ES-I3 (cell line): ENCODE measurements at regions not wholly inside any gene's neighbourhood (a gene's known extent, or its start where the extent isn't known, plus 50 kb on each side); places are given as distances from the start of the nearest gene placed in this dataset.
"Not testable (repeated sequence)": the region's sequence is repeated elsewhere in the genome, so short reads cannot be mapped to it uniquely, and the experiment has no call there.

Experiments used
- H3K36me3 ChIP-seq: 2 replicates; pipeline ENCODE4 v1.6.1; 2013; ENCODE audit warnings: mild to moderate bottlenecking, low read length, control low read depth, moderate library complexity; ENCODE audit not compliant: insufficient read depth
- H3K4me1 ChIP-seq: 2 replicates; pipeline ENCODE4 v1.6.1; 2013; ENCODE audit warnings: mild to moderate bottlenecking, control low read depth, low read length; ENCODE audit not compliant: insufficient read depth
- H3K9ac ChIP-seq: 2 replicates; pipeline ENCODE4 v1.6.1; 2013; ENCODE audit warnings: low read depth, mild to moderate bottlenecking, low read length, moderate library complexity
- H3K9me3 ChIP-seq: 2 replicates; pipeline ENCODE4 v1.6.1; 2013; ENCODE audit warnings: mild to moderate bottlenecking, low read length, moderate library complexity; ENCODE audit not compliant: control insufficient read depth, insufficient read depth

GRCh38 chr2:208627916-208628315 lies 221.3 kb downstream of the PTH2R start:
- no peaks in the 10 kb centered on the region for H3K9me3 ChIP-seq
- no peak overlapping the region for H3K9ac ChIP-seq
- no peaks in the 10 kb centered on the region for H3K36me3 ChIP-seq
- H3K4me1 ChIP-seq = no peaks in the 10 kb centered on the region

- Histone ChIP-seq H3K9me3 (no peaks in the 10 kb centered on the region), H3K9ac (no peak overlapping the region), H3K36me3 (no peaks in the 10 kb centered on the region), H3K4me1 (no peaks in the 10 kb centered on the region)
These were observed 231.5 kb downstream of the PTH2R start for GRCh38 chr2:208638059-208638458.

- Histone ChIP-seq H3K4me1 (no peaks in the 10 kb centered on the region), H3K36me3 (no peaks in the 10 kb centered on the region)
These were observed 235.7 kb downstream of the PTH2R start for GRCh38 chr2:208642125-208642779.

GRCh38 chr2:208643145-208643544 lies 236.6 kb downstream of the PTH2R start:
- no peak overlapping the region for H3K9ac ChIP-seq
- H3K4me1 ChIP-seq = no peaks in the 10 kb centered on the region
- no peaks in the 10 kb centered on the region for H3K9me3 ChIP-seq
- no peaks in the 10 kb centered on the region for H3K36me3 ChIP-seq

More at GRCh38 chr2:208642125-208642779, 235.7 kb downstream of the PTH2R start:
- Histone ChIP-seq H3K9me3 (no peaks in the 10 kb centered on the region), H3K9ac (no peak overlapping the region)

GRCh38 chr2:208645226-208645625 lies 238.6 kb downstream of the PTH2R start:
- Histone ChIP-seq H3K4me1 (no peaks in the 10 kb centered on the region), H3K36me3 (no peaks in the 10 kb centered on the region), H3K9ac (no peak overlapping the region), H3K9me3 (no peaks in the 10 kb centered on the region)

- no peak overlapping the region for H3K9ac ChIP-seq
- H3K36me3 ChIP-seq = no peaks in the 10 kb centered on the region
- H3K4me1 ChIP-seq = no peaks in the 10 kb centered on the region
- no peaks in the 10 kb centered on the region for H3K9me3 ChIP-seq
These were observed 241.8 kb downstream of the PTH2R start for GRCh38 chr2:208648368-208648767.

GRCh38 chr2:208653383-208653782 lies 246.8 kb downstream of the PTH2R start:
- H3K9ac ChIP-seq = no peak overlapping the region
- no peaks in the 10 kb centered on the region for H3K9me3 ChIP-seq
- H3K36me3 ChIP-seq = no peaks in the 10 kb centered on the region
- H3K4me1 ChIP-seq = no peaks in the 10 kb centered on the region

- Histone ChIP-seq H3K4me1 (no peaks in the 10 kb centered on the region), H3K9ac (no peak overlapping the region), H3K9me3 (no peaks in the 10 kb centered on the region), H3K36me3 (no peaks in the 10 kb centered on the region)
These were observed 247.5 kb downstream of the PTH2R start for GRCh38 chr2:208654056-208654455.

- Histone ChIP-seq H3K4me1 (no peaks in the 10 kb centered on the region), H3K9ac (no peak overlapping the region), H3K36me3 (no peaks in the 10 kb centered on the region), H3K9me3 (no peaks in the 10 kb centered on the region)
These were observed 250.9 kb downstream of the PTH2R start for GRCh38 chr2:208657468-208657867.

- Histone ChIP-seq H3K36me3 (no peaks in the 10 kb centered on the region), H3K9me3 (no peaks in the 10 kb centered on the region), H3K4me1 (peaks cover 7% of the 10 kb centered on the region; the same call in 1 of the 2 replicates), H3K9ac (no peak overlapping the region)
These were observed 262.8 kb downstream of the PTH2R start for GRCh38 chr2:208669394-208669793.

GRCh38 chr2:208671284-208671683 lies 264.7 kb downstream of the PTH2R start:
- Histone ChIP-seq H3K4me1 (peaks cover 7% of the 10 kb centered on the region; the same call in 1 of the 2 replicates), H3K36me3 (no peaks in the 10 kb centered on the region), H3K9me3 (no peaks in the 10 kb centered on the region), H3K9ac (no peak overlapping the region)

- no peaks in the 10 kb centered on the region for H3K36me3 ChIP-seq
- no peak overlapping the region for H3K9ac ChIP-seq
- no peaks in the 10 kb centered on the region for H3K9me3 ChIP-seq
- peaks cover 7% of the 10 kb centered on the region; the same call in 1 of the 2 replicates for H3K4me1 ChIP-seq
These were observed 265.5 kb downstream of the PTH2R start for GRCh38 chr2:208671886-208672680.

- Histone ChIP-seq H3K9me3 (no peaks in the 10 kb centered on the region), H3K4me1 (peaks cover 7% of the 10 kb centered on the region; the same call in 1 of the 2 replicates)
These were observed 267.0 kb downstream of the PTH2R start for GRCh38 chr2:208673631-208674030.

GRCh38 chr2:208674919-208675318 lies 268.3 kb downstream of the PTH2R start:
- H3K4me1 ChIP-seq = peaks cover 7% of the 10 kb centered on the region; the same call in 1 of the 2 replicates
- H3K9ac ChIP-seq = no peak overlapping the region
- no peaks in the 10 kb centered on the region for H3K9me3 ChIP-seq
- H3K36me3 ChIP-seq = no peaks in the 10 kb centered on the region

More at GRCh38 chr2:208673631-208674030, 267.0 kb downstream of the PTH2R start:
- Histone ChIP-seq H3K36me3 (no peaks in the 10 kb centered on the region), H3K9ac (no peak overlapping the region)

GRCh38 chr2:208685929-208686328 lies 279.3 kb downstream of the PTH2R start:
- H3K9me3 ChIP-seq, H3K36me3 ChIP-seq, H3K9ac ChIP-seq, H3K4me1 ChIP-seq: not testable (repeated sequence)
